ENCODE measurements at regions not wholly inside any gene's neighbourhood (a gene's known extent, or its start where the extent isn't known, plus 50 kb on each side); places are given as distances from the start of the nearest gene placed in this dataset.

DNA sequence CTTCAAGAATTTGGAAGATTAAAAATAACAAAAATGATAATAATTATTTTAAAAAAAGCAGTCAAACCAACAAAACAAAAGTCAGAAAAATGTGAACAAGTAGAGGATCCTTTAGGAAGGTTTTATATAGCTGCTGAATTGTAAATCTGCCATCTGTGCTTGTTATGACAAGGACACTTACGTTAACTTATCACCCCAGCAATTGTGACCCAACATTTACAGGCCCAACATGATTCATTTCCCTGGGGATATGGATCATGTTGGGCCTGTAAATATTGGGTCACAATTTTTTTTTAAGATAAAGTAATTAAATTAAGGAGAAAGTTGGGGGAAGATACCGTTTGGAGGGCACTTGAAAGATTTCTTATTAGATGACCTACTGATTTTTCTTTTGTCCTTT lies 261.4 kb upstream of the HABP2 start:
- Histone ChIP-seq H3K27ac (ENCODE audit: low read length) (no peak overlapping the region), H3K4me3 (ENCODE audit: low read depth in 2 of 2, low read length in 2 of 2) (no peak overlapping the region), H3K27me3 (ENCODE audit: control insufficient read depth, insufficient read depth, low read length) (no peaks in the 10 kb centered on the region), H3K36me3 (ENCODE audit: control insufficient read depth, insufficient read depth, low read length) (no peaks in the 10 kb centered on the region), H3K4me1 (ENCODE audit: control insufficient read depth, insufficient read depth, low read length) (no peaks in the 10 kb centered on the region), H3K9me3 (ENCODE audit: control insufficient read depth, insufficient read depth, low read depth, low read length) (no peaks in the 10 kb centered on the region)
- in situ Hi-C loops (cut with HindIII; ENCODE audit: low pct_unique_long_range_greater_than_20kb, low sequenced_read_pairs) (no loop called here), intact Hi-C loops (cut with micrococcal nuclease; ENCODE audit: unreplicated experiment) (no loop called here)
- ChIA-PET POLR2A (no interaction called here), CTCF (no interaction called here)
- ATAC-seq: no peak
- no peak for TF ChIP-seq TCF7L2 (IDR thresholded peaks at IDR 0.05; ENCODE audit: low read depth, low read length)
- no peak for TF ChIP-seq CTCF (IDR thresholded peaks at IDR 0.05)
- TF ChIP-seq SIN3A (IDR thresholded peaks at IDR 0.05; ENCODE audit: borderline replicate concordance, insufficient read depth, low read depth, low read length): no peak
- no peak for TF ChIP-seq POLR2AphosphoS5 (IDR thresholded peaks at IDR 0.05; ENCODE audit: low read depth, low read length)
- TF ChIP-seq, protein P1, sequence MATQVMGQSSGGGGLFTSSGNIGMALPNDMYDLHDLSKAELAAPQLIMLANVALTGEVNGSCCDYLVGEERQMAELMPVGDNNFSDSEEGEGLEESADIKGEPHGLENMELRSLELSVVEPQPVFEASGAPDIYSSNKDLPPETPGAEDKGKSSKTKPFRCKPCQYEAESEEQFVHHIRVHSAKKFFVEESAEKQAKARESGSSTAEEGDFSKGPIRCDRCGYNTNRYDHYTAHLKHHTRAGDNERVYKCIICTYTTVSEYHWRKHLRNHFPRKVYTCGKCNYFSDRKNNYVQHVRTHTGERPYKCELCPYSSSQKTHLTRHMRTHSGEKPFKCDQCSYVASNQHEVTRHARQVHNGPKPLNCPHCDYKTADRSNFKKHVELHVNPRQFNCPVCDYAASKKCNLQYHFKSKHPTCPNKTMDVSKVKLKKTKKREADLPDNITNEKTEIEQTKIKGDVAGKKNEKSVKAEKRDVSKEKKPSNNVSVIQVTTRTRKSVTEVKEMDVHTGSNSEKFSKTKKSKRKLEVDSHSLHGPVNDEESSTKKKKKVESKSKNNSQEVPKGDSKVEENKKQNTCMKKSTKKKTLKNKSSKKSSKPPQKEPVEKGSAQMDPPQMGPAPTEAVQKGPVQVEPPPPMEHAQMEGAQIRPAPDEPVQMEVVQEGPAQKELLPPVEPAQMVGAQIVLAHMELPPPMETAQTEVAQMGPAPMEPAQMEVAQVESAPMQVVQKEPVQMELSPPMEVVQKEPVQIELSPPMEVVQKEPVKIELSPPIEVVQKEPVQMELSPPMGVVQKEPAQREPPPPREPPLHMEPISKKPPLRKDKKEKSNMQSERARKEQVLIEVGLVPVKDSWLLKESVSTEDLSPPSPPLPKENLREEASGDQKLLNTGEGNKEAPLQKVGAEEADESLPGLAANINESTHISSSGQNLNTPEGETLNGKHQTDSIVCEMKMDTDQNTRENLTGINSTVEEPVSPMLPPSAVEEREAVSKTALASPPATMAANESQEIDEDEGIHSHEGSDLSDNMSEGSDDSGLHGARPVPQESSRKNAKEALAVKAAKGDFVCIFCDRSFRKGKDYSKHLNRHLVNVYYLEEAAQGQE (IDR thresholded peaks at IDR 0.05; ENCODE audit: insufficient read depth in 1 of 2, low read depth in 2 of 2, low read length in 1 of 2): no peak
- no TSS peak for BruUV-seq (replicated peaks)
- DNase-seq (ENCODE audit: low read depth, low spot score): no peak

DNA sequence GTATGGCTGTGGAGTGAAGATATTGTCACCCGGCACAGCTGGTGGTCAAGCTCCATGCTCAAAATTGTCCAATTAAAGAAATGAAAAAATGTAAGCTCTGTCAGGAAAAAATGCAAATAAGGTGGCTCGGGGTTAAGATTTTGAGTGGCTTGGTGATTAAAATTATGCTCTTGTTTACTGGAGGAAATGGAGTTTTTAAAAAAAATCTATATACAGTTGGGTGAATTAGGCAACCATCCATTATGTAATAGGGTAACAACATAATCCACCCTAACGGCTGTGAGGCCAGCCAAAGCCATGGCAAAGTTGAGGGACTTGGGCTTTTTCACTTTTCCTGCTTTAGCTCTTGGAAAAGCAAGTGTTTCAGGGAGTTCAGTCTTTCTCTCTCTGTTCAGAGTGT lies 260.8 kb upstream of the HABP2 start:
- H3K4me3 ChIP-seq (ENCODE audit: low read depth in 2 of 2, low read length in 2 of 2): no peak overlapping the region
- no peaks in the 10 kb centered on the region for H3K9me3 ChIP-seq (ENCODE audit: control insufficient read depth, insufficient read depth, low read depth, low read length)
- H3K27me3 ChIP-seq (ENCODE audit: control insufficient read depth, insufficient read depth, low read length): no peaks in the 10 kb centered on the region
- H3K36me3 ChIP-seq (ENCODE audit: control insufficient read depth, insufficient read depth, low read length): no peaks in the 10 kb centered on the region
- intact Hi-C loops (cut with micrococcal nuclease; ENCODE audit: unreplicated experiment) (no loop called here), in situ Hi-C loops (cut with HindIII; ENCODE audit: low pct_unique_long_range_greater_than_20kb, low sequenced_read_pairs) (no loop called here)
- H3K4me1 ChIP-seq (ENCODE audit: control insufficient read depth, insufficient read depth, low read length): no peaks in the 10 kb centered on the region
- ChIA-PET CTCF (interaction anchor here (0.6 kb wide), 1 partner anchor 1688 kb away, joined by 5 read pairs; no protein-coding TSS in a partner anchor), POLR2A (no interaction called here)
- no peak overlapping the region for H3K27ac ChIP-seq (ENCODE audit: low read length)
- DNase-seq (ENCODE audit: low read depth, low spot score) (no peak), ATAC-seq (no peak)
- TF ChIP-seq, protein P1 (IDR thresholded peaks at IDR 0.05; ENCODE audit: insufficient read depth in 1 of 2, low read depth in 2 of 2, low read length in 1 of 2): no peak
- TF ChIP-seq CTCF (IDR thresholded peaks at IDR 0.05): no peak
- TF ChIP-seq SIN3A (IDR thresholded peaks at IDR 0.05; ENCODE audit: borderline replicate concordance, insufficient read depth, low read depth, low read length): no peak
- TF ChIP-seq TCF7L2 (IDR thresholded peaks at IDR 0.05; ENCODE audit: low read depth, low read length): no peak
- TF ChIP-seq POLR2AphosphoS5 (IDR thresholded peaks at IDR 0.05; ENCODE audit: low read depth, low read length): no peak
- no TSS peak for BruUV-seq (replicated peaks)
